Retinal pigment epithelial cell (primary cell): ENCODE measurements at regions not wholly inside any gene's neighbourhood (a gene's known extent, or its start where the extent isn't known, plus 50 kb on each side); places are given as distances from the start of the nearest gene placed in this dataset.

Experiments
- DNase-seq: peaks from one replicate; pipeline ENCODE4 v3.0.0-alpha.2; 2010; ENCODE audit warnings: low read depth
- H3K4me3 ChIP-seq: 2 replicates; pipeline ENCODE4 v1.5.1; 2011; ENCODE audit warnings: mild to moderate bottlenecking, low read length, control low read depth, moderate library complexity
- TF ChIP-seq, protein P1 (sequence below): conservative IDR thresholded peaks from 2 replicates; pipeline ENCODE4 v1.5.1; 2011; ENCODE audit warnings: low read depth, low read length, control low read depth, inconsistent platforms

DNA sequence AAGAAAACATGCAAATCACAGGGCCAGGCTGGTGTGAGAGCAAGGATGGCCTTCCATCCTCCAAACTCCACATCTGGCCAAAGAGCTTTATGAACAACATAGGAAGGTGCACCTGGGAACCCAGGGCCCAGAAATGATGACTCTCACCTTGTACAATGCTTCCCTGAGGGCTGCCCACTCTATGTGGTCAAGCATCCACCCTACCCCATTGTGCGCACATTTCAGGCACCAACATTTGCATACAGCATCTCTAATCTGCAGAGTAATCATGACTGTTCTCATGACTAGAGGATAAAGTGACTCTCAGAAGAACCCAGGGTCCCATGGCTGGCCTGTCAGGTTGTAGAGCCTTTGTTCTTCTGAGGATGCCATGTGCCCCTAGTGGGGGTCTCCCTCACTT is 57.2 kb upstream of the NTF3 start:
- no peak for DNase-seq
- TF ChIP-seq, protein P1, sequence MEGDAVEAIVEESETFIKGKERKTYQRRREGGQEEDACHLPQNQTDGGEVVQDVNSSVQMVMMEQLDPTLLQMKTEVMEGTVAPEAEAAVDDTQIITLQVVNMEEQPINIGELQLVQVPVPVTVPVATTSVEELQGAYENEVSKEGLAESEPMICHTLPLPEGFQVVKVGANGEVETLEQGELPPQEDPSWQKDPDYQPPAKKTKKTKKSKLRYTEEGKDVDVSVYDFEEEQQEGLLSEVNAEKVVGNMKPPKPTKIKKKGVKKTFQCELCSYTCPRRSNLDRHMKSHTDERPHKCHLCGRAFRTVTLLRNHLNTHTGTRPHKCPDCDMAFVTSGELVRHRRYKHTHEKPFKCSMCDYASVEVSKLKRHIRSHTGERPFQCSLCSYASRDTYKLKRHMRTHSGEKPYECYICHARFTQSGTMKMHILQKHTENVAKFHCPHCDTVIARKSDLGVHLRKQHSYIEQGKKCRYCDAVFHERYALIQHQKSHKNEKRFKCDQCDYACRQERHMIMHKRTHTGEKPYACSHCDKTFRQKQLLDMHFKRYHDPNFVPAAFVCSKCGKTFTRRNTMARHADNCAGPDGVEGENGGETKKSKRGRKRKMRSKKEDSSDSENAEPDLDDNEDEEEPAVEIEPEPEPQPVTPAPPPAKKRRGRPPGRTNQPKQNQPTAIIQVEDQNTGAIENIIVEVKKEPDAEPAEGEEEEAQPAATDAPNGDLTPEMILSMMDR: no peak
- no peak overlapping the region for H3K4me3 ChIP-seq

DNA sequence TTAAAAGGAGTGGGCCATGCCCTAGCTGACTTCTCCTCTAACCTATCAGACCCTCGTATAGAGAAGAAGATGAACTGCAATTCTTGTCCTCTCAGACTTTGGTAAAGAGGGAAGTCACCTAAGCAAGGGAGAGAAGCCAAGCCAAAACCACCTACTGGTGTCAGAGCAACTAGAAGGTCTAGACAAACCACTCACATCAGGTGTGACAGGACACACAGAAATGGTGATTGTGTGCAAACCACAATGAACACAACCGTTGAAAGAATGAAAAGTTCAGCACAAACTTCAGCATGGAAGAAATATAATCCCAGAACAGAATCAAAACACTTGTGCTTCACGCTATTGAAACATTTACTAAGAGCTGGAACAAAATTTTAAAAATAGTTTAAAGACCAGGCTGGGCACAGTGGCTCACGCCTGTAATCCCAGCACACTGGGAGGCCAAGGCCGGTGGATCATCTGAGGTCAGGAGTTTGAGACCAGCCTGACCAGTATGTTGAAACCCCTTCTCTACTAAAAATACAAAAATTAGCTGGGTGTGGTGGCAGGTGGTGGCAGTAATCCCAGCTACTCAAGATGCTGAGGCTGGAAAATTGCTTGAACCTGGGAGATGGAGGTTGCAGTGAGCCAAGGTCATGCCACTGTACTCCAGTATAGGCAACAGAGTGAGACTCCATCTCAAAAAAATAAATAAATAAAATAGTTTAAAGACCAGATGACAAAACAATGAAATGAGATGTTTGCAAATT is 56.2 kb upstream of the NTF3 start:
- H3K4me3 ChIP-seq: no peak overlapping the region
- DNase-seq: no peak
- TF ChIP-seq, protein P1: no peak

DNA sequence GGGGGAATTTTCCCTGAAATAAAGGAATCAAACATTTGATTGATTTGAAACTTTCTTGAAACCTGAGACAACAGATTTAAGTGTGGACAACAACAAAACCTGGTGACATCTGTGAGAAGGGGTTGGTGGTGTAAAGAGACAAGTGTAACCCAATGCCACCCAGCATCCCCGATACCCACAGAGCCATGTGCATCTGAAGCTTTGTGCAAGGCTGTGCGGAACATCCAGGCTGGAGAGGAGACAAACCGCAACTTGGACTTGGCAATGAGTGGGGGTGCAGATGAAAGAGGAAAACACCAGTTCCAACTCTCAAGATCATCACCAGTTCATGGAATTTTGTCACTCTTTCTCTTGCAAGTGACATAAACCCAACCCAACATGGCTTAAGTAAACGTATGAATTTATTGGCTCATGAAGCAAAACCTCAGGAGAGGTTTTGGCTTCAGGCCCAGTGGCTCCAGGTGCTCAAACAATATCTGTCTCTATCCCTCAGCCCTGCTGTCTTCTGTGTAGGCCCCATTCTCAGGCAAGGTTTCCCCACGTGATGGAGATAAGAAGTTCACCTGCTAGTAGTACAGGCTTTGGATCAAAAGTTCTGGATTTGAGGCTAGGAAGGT is 55.2 kb upstream of the NTF3 start:
- DNase-seq: no peak
- no peak overlapping the region for H3K4me3 ChIP-seq
- TF ChIP-seq, protein P1: no peak

DNA sequence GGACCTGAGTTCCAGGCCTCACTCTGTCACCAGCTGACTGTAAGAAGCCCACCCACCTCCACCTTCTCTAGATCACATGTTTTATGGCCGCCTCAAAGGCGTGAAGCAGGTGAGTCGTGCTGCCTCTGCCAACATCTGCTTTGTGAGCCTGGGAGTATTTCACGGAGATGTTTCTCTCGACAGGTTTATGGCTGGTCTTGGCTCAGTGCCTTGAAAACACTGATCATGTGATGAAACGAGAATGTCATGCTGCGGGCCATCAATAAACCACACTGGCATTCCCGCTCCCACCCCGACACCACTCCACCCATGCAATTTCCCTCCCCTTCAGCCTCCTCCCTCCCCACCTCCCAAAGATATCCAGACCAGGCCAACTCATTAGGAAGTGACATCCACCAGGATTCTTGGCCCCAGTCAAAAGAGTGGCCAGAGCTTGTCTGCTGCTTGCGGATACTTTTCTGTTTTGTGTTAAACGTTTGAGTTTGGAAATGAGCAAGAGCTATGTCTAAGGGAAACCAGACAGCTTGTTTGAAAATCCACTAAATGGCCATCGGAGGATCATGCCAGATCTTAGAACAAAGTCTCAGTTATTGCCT is 53.8 kb upstream of the NTF3 start:
- no peak overlapping the region for H3K4me3 ChIP-seq
- TF ChIP-seq, protein P1: no peak
- DNase-seq: no peak

DNA sequence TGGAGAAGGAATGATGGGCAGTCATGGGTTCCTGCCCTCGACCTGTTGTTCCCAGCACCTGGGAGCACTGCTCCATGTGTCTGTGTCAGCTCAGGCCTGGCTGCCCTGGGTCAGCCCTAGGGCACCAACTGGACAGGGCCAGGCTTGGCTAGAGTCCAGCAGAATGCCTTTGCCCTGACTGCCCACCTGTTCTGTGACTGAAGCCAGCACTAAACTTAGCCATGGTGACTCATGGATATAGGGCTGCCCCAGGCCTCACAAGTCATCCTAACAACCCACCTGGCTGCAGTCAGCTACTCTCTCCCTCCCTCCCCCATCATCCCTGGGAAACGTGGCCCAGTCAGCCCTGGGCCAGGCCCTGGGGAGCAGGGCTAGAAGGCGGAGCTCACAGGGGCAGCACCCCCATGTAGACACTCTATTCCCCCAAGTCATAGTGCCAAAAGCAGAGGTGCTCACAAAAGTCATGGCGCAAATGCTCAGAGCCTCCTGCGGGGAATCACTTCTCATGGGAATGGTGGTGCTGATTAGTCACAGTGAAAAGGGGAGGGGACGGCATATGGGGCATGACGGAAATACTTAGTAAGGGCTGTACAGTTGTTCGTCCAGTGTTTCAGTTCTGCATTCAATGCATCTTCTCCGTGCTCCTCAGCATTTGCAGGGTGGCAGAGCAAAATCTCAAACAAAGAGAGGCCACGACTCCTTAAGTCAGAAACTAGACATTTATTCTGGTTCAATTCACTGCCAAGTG is 52.0 kb upstream of the NTF3 start:
- TF ChIP-seq, protein P1: no peak
- DNase-seq: no peak

More for the DNA sequence above, 52.0 kb upstream of the NTF3 start:
- no peak overlapping the region for H3K4me3 ChIP-seq
